ENCODE measurements at regions not wholly inside any gene's neighbourhood (a gene's known extent, or its start where the extent isn't known, plus 50 kb on each side); places are given as distances from the start of the nearest gene placed in this dataset.

- TF ChIP-seq, protein P1, sequence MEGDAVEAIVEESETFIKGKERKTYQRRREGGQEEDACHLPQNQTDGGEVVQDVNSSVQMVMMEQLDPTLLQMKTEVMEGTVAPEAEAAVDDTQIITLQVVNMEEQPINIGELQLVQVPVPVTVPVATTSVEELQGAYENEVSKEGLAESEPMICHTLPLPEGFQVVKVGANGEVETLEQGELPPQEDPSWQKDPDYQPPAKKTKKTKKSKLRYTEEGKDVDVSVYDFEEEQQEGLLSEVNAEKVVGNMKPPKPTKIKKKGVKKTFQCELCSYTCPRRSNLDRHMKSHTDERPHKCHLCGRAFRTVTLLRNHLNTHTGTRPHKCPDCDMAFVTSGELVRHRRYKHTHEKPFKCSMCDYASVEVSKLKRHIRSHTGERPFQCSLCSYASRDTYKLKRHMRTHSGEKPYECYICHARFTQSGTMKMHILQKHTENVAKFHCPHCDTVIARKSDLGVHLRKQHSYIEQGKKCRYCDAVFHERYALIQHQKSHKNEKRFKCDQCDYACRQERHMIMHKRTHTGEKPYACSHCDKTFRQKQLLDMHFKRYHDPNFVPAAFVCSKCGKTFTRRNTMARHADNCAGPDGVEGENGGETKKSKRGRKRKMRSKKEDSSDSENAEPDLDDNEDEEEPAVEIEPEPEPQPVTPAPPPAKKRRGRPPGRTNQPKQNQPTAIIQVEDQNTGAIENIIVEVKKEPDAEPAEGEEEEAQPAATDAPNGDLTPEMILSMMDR (conservative IDR thresholded peaks at IDR 0.05 in 1 of 2, IDR thresholded peaks at IDR 0.05 in 1 of 2; ENCODE audit: extremely low read depth in 1 of 2, insufficient read depth in 1 of 2, low read depth in 1 of 2, low read length in 2 of 2): no peak
- no peak for TF ChIP-seq EZH2 (IDR thresholded peaks at IDR 0.05; ENCODE audit: borderline replicate concordance, low read length)
Observed at GRCh38 chrX:95536661-95537060, 1148.0 kb upstream of the DIAPH2 start.
